Myocyte (in vitro differentiated cells): ENCODE measurements at regions not wholly inside any gene's neighbourhood (a gene's known extent, or its start where the extent isn't known, plus 50 kb on each side); places are given as distances from the start of the nearest gene placed in this dataset.
"Not testable (repeated sequence)": the region's sequence is repeated elsewhere in the genome, so short reads cannot be mapped to it uniquely, and the experiment has no call there.

Experiments
- DNase-seq: peaks from one replicate; pipeline ENCODE4 v3.0.0-alpha.2; 2012; ENCODE audit warnings: low read depth

DNA sequence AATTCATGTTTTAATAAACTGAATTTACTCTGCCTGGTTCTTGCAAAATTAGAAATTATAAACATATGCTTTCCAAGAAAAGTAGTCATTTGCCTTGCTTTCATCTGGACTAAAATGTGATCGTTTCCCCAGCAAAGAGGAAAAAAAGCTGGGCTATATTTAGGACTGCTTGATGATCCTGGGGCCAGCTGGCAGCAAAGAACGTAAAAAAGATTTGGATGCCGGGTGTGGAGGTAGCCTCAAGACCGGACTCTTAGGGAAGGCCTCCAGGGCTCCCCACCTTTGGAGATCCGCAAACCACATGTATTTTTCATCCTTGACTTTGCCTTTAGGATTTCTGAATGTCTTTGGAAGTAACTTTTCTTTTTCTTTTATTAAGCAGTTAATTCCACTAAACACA lies 156.1 kb upstream of the SEMA6A start:
- no peak for DNase-seq

DNA sequence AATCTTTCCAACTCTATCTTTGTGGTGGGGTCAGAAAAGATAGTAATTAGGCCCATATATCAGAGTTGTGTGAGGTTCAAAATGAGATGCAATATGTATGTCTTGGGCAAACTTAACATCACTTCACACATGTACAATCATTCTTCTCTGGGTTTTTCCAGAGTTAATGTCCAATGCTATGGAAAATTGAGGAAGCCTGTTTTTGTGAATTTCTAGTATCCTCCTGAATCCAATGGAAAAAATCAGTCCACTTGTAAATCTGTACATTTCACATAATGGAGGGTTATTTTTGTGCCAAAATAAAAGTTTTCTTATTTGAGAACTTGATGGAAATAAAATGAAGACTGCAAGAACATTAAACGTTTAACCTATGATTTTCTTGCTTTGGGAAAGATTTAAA lies 155.6 kb upstream of the SEMA6A start:
- no peak for DNase-seq

GRCh38 chr5:116727248-116727647 lies 152.6 kb upstream of the SEMA6A start:
- no peak for DNase-seq

GRCh38 chr5:116726180-116726579 lies 151.6 kb upstream of the SEMA6A start:
- not testable (repeated sequence) for DNase-seq

GRCh38 chr5:116724971-116725370 lies 150.3 kb upstream of the SEMA6A start:
- DNase-seq: no peak

GRCh38 chr5:116722651-116723050 lies 148.0 kb upstream of the SEMA6A start:
- no peak for DNase-seq

DNA sequence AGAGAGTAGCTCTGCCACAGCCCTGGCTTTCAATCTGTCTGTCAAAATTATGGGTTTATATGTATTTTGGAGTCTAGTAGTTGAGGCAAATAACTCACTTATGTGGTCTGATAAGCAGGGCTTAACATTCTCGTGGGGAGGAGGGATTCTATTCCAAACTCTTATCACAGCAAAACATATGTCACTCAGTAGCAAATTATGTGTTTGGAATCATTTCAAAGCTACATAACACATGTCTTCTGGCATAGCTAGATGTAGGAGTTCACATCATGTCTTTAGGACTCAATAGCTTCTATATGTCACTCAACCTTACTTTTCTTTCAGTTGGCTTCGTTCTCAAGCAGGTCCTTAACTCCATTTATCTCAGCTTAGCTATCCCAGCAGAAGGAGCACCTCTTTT lies 144.5 kb upstream of the SEMA6A start:
- DNase-seq: no peak

- no peak for DNase-seq
Observed at GRCh38 chr5:116718317-116718716, 143.7 kb upstream of the SEMA6A start.

DNA sequence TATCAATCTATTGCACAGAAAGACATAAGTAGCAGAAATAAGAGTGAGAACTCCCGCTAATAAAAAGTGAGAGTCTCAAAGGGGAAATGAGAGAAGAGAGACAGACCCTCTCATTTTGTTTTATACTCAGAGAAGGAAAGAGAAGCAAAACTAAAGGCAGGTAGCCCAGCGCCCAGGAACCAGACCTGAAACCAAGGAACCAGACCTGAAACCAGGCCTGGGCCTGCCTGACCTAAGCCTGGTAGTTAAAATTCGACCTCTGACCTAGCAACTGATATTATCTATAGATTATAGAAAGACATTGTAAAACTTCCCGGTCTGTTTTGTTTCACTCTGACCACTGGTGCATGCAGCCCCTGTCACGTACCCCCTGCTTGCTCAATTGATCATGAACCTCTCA lies 134.5 kb upstream of the SEMA6A start:
- no peak for DNase-seq

DNA sequence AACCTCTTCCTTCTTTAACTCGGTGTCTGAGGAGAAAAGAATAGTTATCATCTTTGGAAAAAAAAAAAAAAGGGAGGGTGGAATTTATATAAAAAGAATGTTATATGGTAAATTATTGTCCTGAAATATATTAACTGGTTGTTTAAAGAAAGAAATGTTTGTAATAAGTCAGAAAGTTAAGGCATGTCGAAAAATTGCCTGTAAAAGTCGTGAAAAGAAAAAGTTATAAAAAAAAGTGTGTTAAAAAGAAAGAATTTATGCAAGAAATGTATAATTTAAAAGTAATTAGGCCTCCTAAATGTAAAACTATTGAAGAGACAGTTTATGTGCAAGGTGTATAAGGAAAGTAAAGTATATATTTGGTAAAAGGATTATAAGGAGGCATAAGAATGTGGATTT lies 130.5 kb upstream of the SEMA6A start:
- not testable (repeated sequence) for DNase-seq

DNA sequence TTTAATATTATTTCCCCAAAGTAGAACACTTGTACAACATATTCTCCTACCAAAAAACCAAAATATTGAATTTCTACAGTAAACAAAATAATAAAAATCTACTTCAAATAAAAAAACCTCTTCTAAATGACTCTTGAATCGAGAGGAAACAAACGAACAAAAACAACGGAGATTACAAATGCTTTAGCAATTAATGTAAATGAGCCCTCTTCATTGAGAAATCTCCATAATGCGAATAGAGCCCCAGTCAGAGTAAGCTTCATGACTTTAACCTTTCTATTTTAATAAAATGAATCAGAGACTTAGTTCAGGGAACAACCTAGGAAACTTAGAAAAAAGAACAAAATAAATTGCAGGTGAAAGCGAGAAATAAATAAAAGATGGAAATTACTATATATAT lies 129.3 kb upstream of the SEMA6A start:
- no peak for DNase-seq

GRCh38 chr5:116703328-116703727 lies 128.7 kb upstream of the SEMA6A start:
- no peak for DNase-seq

DNA sequence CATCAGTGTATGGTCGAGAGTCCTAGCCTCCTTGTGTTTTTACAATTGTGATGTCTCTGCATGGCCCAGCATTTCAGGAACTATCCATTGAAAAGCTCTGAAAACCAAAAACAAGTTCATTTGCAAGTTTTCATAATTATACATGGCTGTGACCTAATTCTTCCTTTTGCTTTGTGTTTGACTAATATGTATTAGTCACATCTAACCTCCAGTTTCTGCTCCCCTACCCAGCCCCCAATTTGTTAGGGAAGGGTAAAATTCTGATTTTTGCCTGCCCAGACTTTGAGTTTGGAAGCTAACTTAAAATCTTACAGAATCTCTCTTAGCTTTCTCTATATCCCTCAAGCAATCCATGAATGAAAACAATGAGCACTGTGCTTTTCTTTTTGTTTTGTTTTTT lies 128.2 kb upstream of the SEMA6A start:
- no peak for DNase-seq

- no peak for DNase-seq
Observed at GRCh38 chr5:116699332-116699731, 124.7 kb upstream of the SEMA6A start.

DNA sequence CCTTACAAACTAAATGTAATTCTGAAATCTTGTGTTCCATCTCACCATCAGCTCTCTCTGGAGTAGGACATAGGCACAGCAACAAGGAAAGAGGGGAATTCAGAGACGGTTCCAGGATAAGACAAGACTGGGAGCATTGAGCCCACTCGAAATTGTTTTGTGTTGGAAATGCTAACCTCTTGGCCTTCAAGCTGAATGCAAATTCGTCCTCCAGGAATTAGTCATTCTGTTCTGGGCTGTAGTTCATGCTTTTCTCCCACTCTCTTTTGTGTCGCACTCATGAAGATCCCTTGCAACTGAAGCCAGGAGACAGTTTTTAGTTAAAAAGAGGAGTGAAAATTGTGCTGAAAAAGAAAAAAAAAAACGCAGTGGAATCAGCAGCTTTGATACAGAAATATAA lies 121.7 kb upstream of the SEMA6A start:
- DNase-seq: no peak

- DNase-seq: no peak
Observed at GRCh38 chr5:116695681-116696080, 121.1 kb upstream of the SEMA6A start.

DNA sequence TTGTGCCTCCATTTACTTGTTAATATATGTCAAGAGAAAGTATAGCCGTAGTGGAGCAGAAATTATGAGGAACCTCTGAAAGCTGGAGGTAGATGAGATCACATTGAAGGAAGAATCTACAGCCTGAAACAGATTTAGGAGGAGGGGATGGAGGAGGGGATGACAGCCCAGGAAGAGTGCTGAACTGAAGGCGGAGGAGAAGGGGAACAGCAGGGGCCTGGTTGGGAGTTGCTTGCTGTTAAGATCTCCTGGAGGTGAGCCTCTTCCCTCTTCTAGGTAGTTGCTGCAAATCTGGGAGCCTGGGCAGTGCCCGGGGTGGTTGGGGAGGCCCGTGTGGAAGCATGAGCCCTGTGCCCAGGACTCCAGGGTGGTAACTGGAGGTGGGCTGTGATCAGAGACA lies 111.8 kb upstream of the SEMA6A start:
- no peak for DNase-seq

DNA sequence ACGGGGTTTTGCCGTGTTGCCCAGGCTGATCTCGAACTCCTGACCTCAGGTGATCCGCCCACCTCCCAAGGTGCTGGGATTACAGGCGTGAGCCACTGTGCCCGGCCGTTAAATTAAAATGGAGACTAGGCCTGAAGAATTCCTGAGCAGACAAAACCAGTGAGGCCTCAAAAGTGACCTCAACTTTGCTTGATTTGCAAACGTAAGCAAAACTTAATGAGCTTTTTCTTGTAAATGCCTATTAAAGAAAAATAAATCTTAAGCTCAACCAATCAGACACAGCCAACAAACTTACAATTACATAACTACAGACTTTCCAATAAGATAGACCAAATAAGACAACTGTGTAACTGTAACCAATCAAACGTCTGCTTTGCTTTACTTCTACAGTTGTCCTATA lies 111.3 kb upstream of the SEMA6A start:
- DNase-seq: no peak

DNA sequence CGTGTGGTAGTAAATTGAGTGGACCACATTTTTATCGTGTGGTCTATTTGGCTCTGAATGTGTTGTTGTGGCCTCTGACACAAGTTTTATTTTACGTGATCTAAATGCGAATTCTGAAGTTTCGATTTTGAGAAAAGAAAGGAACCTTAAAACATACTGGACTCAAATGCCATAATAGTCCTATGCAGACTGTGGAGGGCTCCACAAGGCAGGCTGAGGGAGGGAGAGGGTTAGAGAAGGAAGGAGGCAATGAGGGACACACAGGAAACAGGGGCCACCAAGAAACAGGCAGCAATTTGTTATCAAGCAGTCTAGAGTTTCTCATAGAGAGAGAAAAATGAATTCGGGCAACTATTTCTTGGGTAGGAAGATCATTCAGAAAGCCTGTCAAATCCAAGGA lies 110.4 kb upstream of the SEMA6A start:
- no peak for DNase-seq

- no peak for DNase-seq
Observed at GRCh38 chr5:116681334-116682013, 106.9 kb upstream of the SEMA6A start.

- DNase-seq: no peak
Observed at GRCh38 chr5:116675626-116675910, 100.9 kb upstream of the SEMA6A start.

DNA sequence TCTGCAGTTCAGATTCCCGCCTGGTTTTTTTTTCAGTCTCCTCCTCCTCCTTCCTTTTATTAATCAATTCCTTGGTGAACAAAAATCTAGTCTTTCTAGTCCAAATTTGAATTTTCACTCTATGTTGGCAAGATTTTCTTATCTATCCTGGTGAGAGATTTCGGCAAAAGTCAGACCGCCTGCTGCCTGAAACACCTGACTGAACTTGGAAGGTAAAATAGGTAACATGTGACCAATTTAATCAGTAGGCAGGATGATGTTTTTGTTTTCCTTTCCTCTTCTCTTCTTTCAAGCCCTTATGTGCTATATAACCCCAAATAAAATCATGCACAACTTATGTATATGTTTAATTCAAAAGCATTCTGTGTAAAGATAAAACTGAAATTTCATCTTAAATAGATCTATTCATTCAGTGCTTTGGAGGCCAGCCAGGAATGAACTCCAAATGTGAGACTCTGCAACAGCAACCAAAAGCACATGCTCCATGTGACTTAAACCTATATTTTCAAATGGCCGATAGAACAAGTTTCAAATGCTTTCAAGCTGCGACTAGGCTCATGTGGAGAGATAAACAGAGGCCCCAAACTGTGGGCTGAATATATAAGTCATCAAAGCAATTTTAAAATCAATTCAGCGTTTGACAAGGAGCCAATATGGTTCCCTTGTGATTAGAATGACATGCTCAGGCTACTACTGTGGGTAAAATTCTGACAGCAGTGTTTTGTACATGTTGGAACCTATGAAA lies 100.4 kb upstream of the SEMA6A start:
- no peak for DNase-seq

- no peak for DNase-seq
Observed at GRCh38 chr5:116673453-116673852, 98.8 kb upstream of the SEMA6A start.
